ENCODE measurements at regions not wholly inside any gene's neighbourhood (a gene's known extent, or its start where the extent isn't known, plus 50 kb on each side); places are given as distances from the start of the nearest gene placed in this dataset.

DNA sequence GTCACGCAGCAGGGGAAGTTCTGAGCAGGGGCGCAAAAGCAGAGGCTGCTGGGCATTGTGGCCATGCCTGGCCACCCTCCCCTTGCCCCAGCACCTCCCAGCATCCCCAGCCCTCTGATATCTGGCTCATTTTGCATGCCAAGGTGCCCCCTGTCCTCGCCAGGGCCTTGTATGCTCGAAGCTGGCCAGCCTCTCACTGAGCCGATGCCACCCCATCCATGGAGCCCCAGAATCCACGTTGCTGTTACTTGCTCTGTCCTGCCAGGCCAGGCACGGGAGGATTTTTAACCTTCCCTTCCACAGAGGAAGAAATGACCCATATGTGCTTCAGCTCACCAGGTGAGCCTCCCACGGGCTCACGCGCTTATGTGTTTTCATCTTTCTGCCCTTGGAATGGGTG lies 413.4 kb downstream of the BCL11B start:
- Histone ChIP-seq H3K27ac (ENCODE audit: extremely low read depth, low read depth, low read length) (no peak overlapping the region), H3K4me3 (ENCODE audit: low read depth, low read length) (no peak overlapping the region), H3K4me1 (ENCODE audit: control insufficient read depth, insufficient read depth, low read length) (no peaks in the 10 kb centered on the region), H3K9me3 (ENCODE audit: control insufficient read depth, insufficient read depth, low read depth, low read length) (no peaks in the 10 kb centered on the region), H3K36me3 (ENCODE audit: control insufficient read depth in 2 of 2, insufficient read depth in 1 of 2, low read length in 2 of 2) (no peaks in the 10 kb centered on the region)
- ChIA-PET POLR2A (no interaction called here), CTCF (interaction anchor here (0.6 kb wide), 1 partner anchor 537 kb away, joined by 3 read pairs; no protein-coding TSS in a partner anchor)
- TF ChIP-seq ZNF580 (tag by site-specific recombination; IDR thresholded peaks at IDR 0.05) = no peak
- TF ChIP-seq ZNF529 (tag by site-specific recombination; IDR thresholded peaks at IDR 0.05; ENCODE audit: insufficient replicate concordance) = no peak
- TF ChIP-seq ZNF426 (tag by site-specific recombination; IDR thresholded peaks at IDR 0.05) = no peak
- no peak for TF ChIP-seq ZNF629 (tag by site-specific recombination; IDR thresholded peaks at IDR 0.05)
- TF ChIP-seq ZNF157 (tag by site-specific recombination; IDR thresholded peaks at IDR 0.05) = no peak
- no peak for TF ChIP-seq HOXA7 (CRISPR knock-in tag; IDR thresholded peaks at IDR 0.05; ENCODE audit: borderline replicate concordance)
- no peak for TF ChIP-seq SP7 (tag by site-specific recombination; IDR thresholded peaks at IDR 0.05)

DNA sequence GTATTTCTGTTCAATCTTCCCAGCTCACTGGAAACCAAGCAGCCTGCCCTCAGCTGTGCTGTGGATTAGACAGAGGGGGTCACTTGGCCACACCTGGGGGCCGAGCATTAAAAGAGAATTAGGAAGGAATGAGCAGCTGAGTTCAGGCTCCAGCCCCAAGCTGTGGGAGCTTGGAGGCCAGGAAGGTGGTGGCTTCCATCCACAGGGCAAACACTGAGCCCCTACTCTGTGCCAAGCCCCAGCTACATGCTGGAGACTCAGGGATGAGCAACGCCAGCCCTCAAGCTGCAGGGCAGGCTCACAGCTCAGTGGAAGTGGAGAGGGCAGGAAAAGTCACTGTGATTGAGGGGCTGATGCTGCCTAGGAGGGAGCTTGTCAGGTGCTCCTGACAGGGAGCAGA lies 412.7 kb downstream of the BCL11B start:
- ChIA-PET CTCF (no interaction called here), POLR2A (interaction anchor here (0.6 kb wide), 1 partner anchor 1164 kb away, joined by 3 read pairs; no protein-coding TSS in a partner anchor)
- Histone ChIP-seq H3K4me1 (ENCODE audit: control insufficient read depth, insufficient read depth, low read length) (no peaks in the 10 kb centered on the region), H3K4me3 (ENCODE audit: low read depth, low read length) (no peak overlapping the region), H3K27ac (ENCODE audit: extremely low read depth, low read depth, low read length) (no peak overlapping the region), H3K9me3 (ENCODE audit: control insufficient read depth, insufficient read depth, low read depth, low read length) (no peaks in the 10 kb centered on the region), H3K36me3 (ENCODE audit: control insufficient read depth in 2 of 2, insufficient read depth in 1 of 2, low read length in 2 of 2) (no peaks in the 10 kb centered on the region)
- TF ChIP-seq ZNF558 (tag by site-specific recombination; IDR thresholded peaks at IDR 0.05) (no peak), GLIS1 (tag by site-specific recombination; IDR thresholded peaks at IDR 0.05) (0 out of 2 replicates have a peak, but pooled peaks have one; percentile 1), SCRT1 (tag by site-specific recombination; IDR thresholded peaks at IDR 0.05; ENCODE audit: borderline replicate concordance) (no peak), ZNF426 (tag by site-specific recombination; IDR thresholded peaks at IDR 0.05) (no peak), HIC1 (tag by site-specific recombination; IDR thresholded peaks at IDR 0.05) (no peak), ZNF121 (tag by site-specific recombination; IDR thresholded peaks at IDR 0.05) (no peak)

- Histone ChIP-seq H3K27ac (ENCODE audit: extremely low read depth, low read depth, low read length) (no peak overlapping the region), H3K9me3 (ENCODE audit: control insufficient read depth, insufficient read depth, low read depth, low read length) (no peaks in the 10 kb centered on the region), H3K4me3 (ENCODE audit: low read depth, low read length) (no peak overlapping the region), H3K4me1 (ENCODE audit: control insufficient read depth, insufficient read depth, low read length) (no peaks in the 10 kb centered on the region), H3K36me3 (ENCODE audit: control insufficient read depth in 2 of 2, insufficient read depth in 1 of 2, low read length in 2 of 2) (no peaks in the 10 kb centered on the region)
- ChIA-PET POLR2A (no interaction called here), CTCF (no interaction called here)
- TF ChIP-seq ZFP69B (tag by site-specific recombination; IDR thresholded peaks at IDR 0.05) (no peak), ZIC2 (tag by site-specific recombination; IDR thresholded peaks at IDR 0.05) (peak; percentile 70)
Measured at GRCh38 chr14:98864211-98864610, 407.8 kb downstream of the BCL11B start.

GRCh38 chr14:98867146-98867545 lies 404.9 kb downstream of the BCL11B start:
- CTCF ChIA-PET = no interaction called here
- Histone ChIP-seq H3K4me3 (ENCODE audit: low read depth, low read length) (no peak overlapping the region), H3K27ac (ENCODE audit: extremely low read depth, low read depth, low read length) (no peak overlapping the region), H3K9me3 (ENCODE audit: control insufficient read depth, insufficient read depth, low read depth, low read length) (no peaks in the 10 kb centered on the region), H3K36me3 (ENCODE audit: control insufficient read depth in 2 of 2, insufficient read depth in 1 of 2, low read length in 2 of 2) (no peaks in the 10 kb centered on the region), H3K4me1 (ENCODE audit: control insufficient read depth, insufficient read depth, low read length) (no peaks in the 10 kb centered on the region)
- POLR2A ChIA-PET = no interaction called here
- no peak for TF ChIP-seq HOXC10 (CRISPR knock-in tag; IDR thresholded peaks at IDR 0.05)
- TF ChIP-seq MEIS1 (CRISPR knock-in tag; IDR thresholded peaks at IDR 0.05; ENCODE audit: borderline replicate concordance) = no peak
- no peak for TF ChIP-seq ZNF169 (tag by site-specific recombination; IDR thresholded peaks at IDR 0.05)
- TF ChIP-seq ZNF335 (tag by site-specific recombination; conservative IDR thresholded peaks at IDR 0.05) = no peak
- TF ChIP-seq ZNF747 (tag by site-specific recombination; IDR thresholded peaks at IDR 0.05) = no peak
- TF ChIP-seq ZNF223 (tag by site-specific recombination; IDR thresholded peaks at IDR 0.05) = no peak
- TF ChIP-seq YY2 (tag by site-specific recombination; IDR thresholded peaks at IDR 0.05) = no peak
- TF ChIP-seq, protein P1, sequence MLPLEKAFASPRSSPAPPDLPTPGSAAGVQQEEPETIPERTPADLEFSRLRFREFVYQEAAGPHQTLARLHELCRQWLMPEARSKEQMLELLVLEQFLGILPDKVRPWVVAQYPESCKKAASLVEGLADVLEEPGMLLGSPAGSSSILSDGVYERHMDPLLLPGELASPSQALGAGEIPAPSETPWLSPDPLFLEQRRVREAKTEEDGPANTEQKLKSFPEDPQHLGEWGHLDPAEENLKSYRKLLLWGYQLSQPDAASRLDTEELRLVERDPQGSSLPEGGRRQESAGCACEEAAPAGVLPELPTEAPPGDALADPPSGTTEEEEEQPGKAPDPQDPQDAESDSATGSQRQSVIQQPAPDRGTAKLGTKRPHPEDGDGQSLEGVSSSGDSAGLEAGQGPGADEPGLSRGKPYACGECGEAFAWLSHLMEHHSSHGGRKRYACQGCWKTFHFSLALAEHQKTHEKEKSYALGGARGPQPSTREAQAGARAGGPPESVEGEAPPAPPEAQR (tag by site-specific recombination; IDR thresholded peaks at IDR 0.05) = no peak
- TF ChIP-seq ZNF248 (tag by site-specific recombination; IDR thresholded peaks at IDR 0.05) = no peak
- TF ChIP-seq KLF10 (tag by site-specific recombination; IDR thresholded peaks at IDR 0.05) = no peak
- TF ChIP-seq GLIS2 (tag by site-specific recombination; IDR thresholded peaks at IDR 0.05) = no peak
- TF ChIP-seq, protein P2, sequence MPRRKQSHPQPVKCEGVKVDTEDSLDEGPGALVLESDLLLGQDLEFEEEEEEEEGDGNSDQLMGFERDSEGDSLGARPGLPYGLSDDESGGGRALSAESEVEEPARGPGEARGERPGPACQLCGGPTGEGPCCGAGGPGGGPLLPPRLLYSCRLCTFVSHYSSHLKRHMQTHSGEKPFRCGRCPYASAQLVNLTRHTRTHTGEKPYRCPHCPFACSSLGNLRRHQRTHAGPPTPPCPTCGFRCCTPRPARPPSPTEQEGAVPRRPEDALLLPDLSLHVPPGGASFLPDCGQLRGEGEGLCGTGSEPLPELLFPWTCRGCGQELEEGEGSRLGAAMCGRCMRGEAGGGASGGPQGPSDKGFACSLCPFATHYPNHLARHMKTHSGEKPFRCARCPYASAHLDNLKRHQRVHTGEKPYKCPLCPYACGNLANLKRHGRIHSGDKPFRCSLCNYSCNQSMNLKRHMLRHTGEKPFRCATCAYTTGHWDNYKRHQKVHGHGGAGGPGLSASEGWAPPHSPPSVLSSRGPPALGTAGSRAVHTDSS (tag by site-specific recombination; IDR thresholded peaks at IDR 0.05) = no peak
- TF ChIP-seq WT1 (tag by site-specific recombination; IDR thresholded peaks at IDR 0.05) = no peak
